GM19023 (cell line): ENCODE measurements at regions not wholly inside any gene's neighbourhood (a gene's known extent, or its start where the extent isn't known, plus 50 kb on each side); places are given as distances from the start of the nearest gene placed in this dataset.
"Not testable (repeated sequence)": the region's sequence is repeated elsewhere in the genome, so short reads cannot be mapped to it uniquely, and the experiment has no call there.

Experiments used
- ATAC-seq: cut with Tn5 transposase; IDR thresholded peaks from one replicate; pipeline ENCODE4 v1.9.1; 2021; ENCODE audit warnings: mild to moderate bottlenecking, moderate library complexity; ENCODE audit not compliant: unreplicated experiment

- ATAC-seq: no peak
These were observed 653.6 kb downstream of the REEP3 start for GRCh38 chr10:64174666-64175255.

DNA sequence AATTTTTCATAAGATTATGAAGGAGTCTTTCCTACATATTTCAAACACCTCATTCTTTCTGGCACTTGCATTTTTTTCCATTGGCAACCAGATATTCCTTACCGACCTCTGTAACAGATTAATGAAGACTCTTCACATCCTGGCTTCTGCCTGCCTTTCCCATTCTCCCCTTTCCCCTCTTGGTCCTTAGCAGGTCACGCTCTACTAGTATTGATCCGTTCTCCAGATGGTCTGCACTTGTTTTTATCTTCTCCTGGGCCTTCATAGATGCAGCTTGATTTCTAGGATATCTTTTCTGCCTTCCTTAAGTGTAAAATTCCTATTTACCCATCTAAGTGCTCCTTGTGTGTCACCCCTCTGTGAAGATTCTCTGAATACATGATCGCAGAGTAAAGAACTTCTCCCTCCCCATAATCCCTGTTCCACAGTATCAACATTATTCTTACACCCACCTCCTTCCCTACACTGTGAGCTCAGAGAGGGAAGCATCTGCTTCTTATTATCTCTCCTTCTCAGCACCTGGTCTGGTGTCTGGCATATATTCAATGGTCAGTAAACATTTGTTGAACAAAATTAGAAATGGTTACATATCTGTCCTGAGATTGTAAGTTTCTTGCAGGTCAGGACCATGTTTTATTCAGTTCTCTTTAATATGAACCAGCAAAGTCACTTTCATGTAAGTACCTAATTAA, 654.2 kb downstream of the REEP3 start:
- ATAC-seq: no peak

GRCh38 chr10:64182671-64183070, 661.5 kb downstream of the REEP3 start:
- ATAC-seq: no peak

DNA sequence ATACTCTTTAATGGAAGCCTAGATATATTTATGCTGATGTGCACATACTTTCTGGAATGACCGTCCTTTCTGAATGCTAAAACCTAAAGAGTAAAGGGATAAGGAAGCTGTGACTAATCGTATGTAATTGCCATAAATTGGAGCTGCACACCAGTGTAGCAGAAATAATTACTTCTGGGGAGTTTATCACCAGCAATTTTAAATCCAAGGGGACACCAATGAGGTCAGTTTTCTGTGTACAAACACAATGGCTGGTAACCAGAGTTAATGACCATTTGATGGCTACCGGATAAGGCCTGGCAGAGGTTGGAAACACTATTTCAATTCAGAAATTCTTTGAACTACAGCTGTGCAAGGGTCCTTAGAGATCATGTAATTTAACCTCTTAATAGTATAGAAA, 670.1 kb downstream of the REEP3 start:
- ATAC-seq: no peak

- ATAC-seq: no peak
These were observed 675.6 kb downstream of the REEP3 start for GRCh38 chr10:64196638-64197315.

DNA sequence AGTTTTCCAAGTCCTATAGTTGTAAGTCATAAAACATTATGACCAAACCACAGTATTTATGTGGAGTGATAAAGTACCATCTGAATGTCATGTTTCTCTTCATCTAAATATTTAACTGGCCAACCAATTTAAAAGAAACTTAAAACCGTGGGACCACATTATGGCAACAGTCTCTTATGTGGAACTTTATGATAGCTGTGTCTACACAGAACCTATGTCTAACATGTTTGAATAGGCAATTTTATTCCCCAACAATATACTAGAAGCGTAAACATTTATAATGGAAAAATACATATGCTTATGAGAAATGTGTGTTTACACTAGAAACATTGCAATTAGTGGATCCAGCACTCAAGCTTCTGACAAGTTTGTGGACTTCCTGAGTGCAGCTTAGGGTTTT, 680.7 kb downstream of the REEP3 start:
- ATAC-seq: no peak

DNA sequence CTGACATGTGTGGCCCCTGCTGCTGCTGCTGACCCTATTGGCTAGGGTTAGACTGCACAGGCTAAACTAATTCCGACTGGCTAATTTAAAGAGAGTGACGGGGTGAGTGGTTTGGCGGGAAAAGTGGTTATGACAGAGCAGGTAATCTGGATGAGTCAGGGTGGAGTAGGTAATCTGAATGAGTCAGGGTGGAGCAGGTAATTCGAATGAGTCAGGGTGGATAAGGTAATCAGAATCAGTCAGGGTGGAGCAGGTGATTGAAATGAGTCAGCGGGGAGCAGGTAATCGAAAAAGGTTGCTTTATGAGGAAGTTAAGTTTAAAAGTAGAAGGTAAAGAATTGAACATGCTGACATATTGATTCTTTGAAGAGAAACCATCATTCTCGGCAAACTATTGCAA, 683.3 kb downstream of the REEP3 start:
- ATAC-seq: not testable (repeated sequence)

DNA sequence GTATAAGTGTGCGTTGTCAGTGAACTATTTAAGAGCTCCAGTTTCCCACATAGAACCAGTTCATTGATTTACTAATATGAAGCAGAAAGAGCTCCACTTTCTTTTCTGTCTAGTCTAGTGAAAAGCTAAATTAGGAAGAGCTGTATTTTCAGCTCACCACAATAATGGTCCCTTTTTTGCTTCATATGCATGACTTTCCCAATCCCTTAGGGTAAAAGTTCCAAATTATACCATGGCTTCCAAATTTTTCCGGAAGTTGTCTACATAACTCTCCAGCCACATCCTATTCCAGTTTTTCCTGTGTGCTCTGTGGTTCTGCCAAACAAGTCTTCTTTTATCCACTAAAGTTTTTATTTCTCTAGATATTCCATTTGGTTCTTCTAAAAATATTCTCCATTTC, 685.2 kb downstream of the REEP3 start:
- ATAC-seq: no peak

GRCh38 chr10:64209561-64209960, 688.4 kb downstream of the REEP3 start:
- ATAC-seq: no peak

DNA sequence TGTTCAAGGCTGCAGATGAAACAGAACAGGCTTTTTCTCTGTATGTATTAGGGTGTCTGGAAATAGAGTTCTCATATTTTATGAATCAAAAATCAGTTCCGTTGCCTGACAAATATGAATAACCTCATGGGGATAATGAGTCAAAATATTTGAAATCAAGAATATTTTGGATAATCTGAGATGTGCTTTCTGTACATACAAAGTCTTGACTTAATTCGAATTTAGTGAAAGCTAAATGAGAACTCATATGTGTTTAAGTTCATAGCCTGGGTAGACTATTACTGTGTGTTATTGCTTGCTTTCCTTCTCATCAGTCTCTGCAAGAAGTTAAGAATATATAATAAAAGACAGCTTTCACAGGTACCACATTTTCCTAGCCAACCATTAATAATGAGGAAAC, 689.0 kb downstream of the REEP3 start:
- no peak for ATAC-seq

- no peak for ATAC-seq
These were observed 690.3 kb downstream of the REEP3 start for GRCh38 chr10:64211466-64211865.

DNA sequence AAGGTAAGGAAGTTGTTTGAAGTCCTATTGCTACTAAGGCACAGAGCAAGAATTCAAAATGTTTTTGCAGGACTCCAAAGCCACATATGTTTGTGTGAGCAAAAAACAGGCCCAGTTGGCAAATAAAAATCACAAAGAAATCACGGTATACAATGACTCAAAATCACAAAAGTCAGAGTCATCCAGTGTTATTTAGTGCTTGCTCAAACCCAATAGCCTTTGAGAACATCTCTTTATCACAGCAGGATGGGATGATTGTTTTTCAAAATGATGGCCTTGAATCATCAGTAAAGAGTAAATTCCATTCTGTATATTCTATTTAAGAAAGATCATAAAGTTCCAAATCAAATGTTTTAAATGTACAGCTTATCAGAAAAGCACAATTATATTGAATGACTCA, 693.9 kb downstream of the REEP3 start:
- no peak for ATAC-seq

GRCh38 chr10:64219271-64220025, 698.2 kb downstream of the REEP3 start:
- no peak for ATAC-seq

DNA sequence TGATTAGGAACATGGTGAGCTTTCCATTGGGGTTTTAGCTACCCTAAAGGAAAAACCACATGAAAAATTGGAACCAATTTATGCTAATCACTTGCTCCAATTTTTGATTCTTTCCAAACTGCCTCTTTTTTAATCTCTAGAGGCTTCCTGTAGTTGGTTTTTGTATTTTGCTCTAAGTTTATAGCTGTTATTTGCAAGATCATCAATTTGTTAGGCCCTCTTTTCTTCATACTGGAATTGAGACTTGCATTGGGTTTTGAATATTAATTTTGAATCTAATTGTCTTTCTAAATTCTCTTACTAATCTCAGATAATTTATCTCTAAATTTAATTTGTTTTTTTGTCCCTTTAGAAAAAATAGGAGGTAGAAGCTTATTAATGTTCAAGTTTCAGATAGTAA, 713.3 kb downstream of the REEP3 start:
- no peak for ATAC-seq

- ATAC-seq: no peak
These were observed 736.5 kb downstream of the REEP3 start for GRCh38 chr10:64257704-64258103.

- peak; percentile 78 for ATAC-seq
These were observed 739.9 kb downstream of the REEP3 start for GRCh38 chr10:64261092-64261491.

GRCh38 chr10:64261676-64262075, 740.5 kb downstream of the REEP3 start:
- peak; percentile 29 for ATAC-seq

DNA sequence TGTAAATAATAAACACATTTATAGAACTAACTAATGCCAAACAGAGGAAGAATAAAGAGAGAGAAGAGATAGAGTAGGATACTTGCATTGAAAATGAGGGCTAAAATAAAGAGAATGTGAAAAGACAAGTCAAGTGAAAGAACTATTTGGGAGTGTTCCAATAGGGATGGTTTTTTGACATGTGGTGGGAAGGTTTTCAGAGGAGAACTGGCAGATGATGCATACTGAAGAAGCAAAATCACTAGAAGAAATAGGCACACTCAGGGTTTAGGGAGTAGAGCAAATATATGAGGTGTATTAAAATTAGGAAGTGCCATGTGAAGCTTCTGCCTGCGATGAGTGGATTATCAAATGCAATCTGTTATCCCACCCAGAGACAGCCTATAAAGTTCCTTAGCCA, 744.8 kb downstream of the REEP3 start:
- no peak for ATAC-seq

- no peak for ATAC-seq
These were observed 750.3 kb downstream of the REEP3 start for GRCh38 chr10:64271508-64271907.

GRCh38 chr10:64271983-64272382, 750.8 kb downstream of the REEP3 start:
- no peak for ATAC-seq

DNA sequence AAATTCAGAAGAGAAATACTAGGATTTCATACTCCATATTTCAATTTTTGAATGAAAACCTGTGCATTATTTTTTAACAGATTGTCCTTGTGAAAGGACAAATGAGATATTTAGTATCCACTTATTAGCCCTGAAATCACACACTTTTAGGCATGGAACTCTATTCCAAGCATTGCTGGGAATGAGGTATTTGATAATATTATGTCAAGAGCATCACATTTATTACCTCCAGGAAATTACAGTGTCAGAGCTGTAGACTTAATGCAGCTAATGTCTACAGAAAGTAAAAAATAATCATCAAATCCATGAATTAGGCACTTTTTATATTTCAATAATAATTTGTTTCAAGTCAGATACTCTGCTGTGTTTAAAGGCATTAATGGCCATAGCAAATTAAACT, 753.8 kb downstream of the REEP3 start:
- ATAC-seq: no peak

DNA sequence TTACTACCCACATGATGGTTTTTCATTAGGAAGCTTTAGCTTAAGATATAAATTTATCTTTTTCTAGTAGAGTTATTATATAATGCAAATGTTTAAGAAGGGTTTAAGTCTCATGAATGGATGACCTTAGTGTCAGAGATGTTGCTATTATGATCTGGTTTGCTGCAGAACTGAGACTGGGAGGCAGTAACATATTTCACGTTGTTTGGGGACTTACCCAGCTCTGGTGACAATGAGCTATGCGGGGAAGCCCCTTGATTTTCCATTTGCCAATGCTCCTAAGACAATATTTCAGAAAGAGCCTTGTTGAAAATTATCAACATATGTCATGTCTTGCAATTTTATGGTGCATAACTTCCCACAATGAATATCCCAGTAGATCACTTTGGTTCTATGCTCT, 754.6 kb downstream of the REEP3 start:
- peak; percentile 73 for ATAC-seq
